HG03378 (cell line): ENCODE measurements at regions not wholly inside any gene's neighbourhood (a gene's known extent, or its start where the extent isn't known, plus 50 kb on each side); places are given as distances from the start of the nearest gene placed in this dataset.

Source experiments
- ATAC-seq: cut with Tn5 transposase; IDR thresholded peaks from one replicate; pipeline ENCODE4 v1.9.1; 2021; ENCODE audit warnings: mild to moderate bottlenecking, moderate library complexity; ENCODE audit not compliant: unreplicated experiment

DNA sequence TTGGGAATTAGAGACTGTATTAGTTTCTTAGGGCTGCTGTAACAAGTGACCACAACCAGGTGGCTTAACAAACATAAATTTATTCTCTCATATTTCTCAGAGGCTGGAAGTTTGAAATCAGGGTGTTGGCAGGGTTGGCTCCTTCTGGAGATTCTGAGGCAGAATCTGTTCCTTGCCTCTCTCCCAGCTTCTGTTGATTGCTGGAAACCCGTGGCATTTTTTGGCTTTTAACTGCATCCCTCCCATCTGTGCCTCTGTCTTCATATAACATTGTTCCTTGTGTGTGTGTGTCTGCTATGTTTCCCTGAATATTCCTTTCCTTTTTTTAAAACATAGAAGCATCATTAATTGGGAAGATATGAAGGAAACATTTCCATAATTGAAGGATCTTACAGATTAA is 448.1 kb upstream of the DCC start:
- no peak for ATAC-seq

DNA sequence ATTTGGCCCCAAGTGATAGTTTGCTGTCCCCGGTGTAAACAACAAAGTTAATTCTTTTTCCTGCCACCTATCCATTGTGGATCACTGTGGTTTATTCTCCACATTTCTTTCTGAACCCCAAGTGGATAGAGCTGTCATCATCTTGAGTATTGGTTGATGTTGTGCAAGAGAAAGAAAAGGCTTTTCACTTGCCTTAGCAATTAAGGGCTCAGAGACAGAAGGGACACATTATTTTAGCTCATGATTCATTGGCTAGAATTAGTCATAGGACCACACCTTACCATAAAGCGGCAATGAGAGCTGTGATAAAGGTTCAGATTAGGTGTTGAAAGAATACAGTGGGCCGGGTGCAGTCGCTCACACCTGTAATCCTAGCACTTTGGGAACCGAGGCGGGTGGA is 442.1 kb upstream of the DCC start:
- ATAC-seq = no peak

DNA sequence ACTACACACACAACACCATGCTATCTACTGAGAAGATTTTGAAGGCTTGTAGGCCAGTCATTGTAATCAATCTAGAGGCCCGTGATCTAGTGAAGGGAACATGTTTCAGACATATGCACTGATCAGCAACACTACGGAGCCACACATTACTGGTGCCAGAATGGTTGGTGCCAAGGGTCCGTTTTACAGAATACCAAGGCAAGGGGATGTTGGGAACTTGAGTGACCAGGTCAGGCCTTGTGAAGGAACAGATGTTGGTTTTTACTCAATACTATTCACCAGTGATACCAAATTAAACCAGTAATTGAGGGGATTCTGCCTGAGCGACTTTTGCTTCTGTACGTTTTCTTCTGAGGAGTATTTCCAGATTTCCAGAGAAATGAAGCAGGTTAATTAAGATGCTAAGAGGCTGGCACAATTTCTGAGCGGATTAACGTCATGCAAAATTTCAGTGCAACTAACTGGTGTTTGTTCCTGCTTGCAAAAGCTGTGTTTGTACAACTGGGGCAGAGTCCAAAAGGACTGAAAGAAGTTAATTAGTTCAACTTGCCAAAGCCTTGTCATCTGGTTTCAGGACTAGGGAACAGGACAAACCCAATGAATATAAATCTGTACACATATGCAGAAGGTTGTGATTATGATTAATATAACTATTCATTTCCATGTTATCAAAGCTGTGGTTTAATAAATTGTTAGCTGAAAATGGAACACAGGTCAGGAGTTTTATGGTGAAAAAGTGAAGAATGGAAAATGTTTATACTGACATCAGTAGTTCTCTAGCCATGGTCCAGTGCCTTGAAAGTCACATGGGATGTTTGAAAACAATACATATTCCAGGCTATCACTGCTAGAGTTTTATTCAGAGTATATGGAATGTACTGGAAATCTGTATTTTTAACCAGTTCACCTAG is 432.1 kb upstream of the DCC start:
- no peak for ATAC-seq

DNA sequence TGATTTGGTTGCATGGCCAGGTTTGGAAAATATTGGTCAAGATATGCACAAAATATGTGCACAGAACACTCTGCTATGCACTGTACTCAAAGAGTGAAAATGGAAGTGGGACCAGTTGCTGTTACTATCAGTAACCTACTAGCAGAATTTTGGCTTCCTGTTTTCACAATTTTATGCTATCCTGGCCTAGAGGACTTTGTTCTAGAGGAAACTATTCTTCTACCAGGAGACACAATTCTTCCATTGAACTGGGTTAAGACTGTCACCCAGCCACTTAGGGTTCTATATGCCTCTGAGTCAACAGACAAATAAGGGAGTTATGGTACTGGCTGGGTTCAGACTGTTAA is 431.4 kb upstream of the DCC start:
- ATAC-seq = no peak

DNA sequence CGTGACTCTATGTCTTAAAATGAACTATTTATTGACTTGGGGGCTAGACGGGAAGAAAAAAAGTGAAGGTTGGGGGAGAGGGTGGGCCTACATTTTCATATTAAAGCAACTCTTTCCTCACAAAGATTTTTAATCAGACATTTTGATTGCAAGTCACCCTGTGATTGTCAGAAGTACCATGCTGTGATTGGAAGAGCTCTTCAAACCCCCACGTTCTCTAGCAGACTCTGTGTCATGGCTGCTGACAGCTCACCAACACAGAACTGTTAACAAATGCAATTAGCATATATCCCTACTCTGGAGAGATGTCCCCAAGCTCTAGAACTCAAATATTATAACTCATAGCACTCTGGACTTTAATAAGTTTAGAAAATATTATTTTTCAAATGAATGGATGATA is 428.4 kb upstream of the DCC start:
- no peak for ATAC-seq

DNA sequence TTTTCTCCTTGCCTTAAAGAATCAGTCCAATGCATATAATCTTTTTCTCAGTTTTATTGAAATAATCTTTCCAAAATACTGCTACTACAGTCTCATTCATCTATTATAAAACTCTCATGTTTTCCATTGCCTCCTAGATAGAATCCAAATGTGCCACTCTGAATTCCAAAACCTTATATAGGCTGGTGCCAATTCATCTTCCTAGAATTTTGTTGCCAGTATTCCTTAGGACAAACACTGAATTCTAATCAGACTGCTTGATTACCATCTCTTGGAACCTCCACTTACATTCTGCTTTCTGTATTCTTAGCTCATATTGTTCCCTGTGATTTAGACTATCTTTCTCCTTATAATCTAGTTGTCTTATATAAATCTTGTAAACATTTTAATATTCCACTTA is 427.6 kb upstream of the DCC start:
- no peak for ATAC-seq

DNA sequence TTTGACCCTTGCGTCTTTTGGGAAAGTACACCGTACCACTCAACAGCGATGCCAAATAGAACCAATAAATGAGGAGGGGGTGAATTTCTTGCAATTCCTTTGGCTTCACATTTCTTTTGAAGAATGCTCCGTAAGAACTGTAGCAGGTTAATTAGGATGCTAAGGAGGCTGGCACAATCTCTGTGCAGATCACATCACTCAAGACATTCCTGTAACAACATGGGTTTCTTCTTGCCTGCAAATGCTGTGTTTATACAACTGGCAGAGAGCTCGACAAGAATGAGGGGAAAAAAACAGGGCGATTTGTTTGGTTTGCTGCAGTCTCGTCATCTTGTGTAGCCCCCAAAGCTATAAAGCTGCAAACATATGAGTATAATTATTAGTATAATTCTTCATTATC is 424.8 kb upstream of the DCC start:
- ATAC-seq = no peak

DNA sequence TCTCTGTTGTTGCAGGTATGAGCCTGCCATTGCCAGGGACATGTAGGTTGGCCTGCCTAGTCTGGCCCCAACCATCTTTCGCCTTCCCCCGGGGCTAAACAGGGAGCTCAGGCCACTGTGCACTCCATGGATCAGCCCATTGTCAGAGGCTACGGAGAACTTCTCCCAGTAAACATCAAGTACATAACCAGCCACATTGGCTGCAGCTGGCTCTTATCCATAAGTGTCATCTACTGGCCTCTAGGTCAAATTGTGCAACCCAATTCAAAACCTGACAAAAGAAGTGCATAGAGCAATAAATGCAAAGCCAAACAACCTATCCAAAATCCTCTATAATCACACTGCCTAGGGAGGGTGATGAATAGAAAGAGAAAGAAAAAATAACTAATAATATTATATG is 418.1 kb upstream of the DCC start:
- no peak for ATAC-seq

DNA sequence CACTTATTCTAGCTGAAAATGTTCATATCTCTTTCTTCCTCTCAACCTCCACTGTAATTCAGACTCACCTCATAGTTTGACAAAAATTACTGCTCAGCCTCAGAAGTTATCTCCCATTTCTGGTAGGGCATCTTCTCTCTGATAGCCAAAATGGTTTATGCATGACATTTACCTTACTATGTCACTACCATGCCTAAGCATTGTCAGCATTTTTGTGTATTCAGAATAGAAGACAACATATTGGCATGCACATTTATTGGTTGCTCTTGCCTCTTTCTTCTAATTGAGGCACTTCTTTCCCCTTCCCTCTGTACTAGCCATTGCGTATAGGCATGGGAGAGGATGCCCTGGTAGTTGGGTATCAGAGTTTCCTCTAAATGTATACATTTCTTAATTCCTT is 406.1 kb upstream of the DCC start:
- no peak for ATAC-seq

DNA sequence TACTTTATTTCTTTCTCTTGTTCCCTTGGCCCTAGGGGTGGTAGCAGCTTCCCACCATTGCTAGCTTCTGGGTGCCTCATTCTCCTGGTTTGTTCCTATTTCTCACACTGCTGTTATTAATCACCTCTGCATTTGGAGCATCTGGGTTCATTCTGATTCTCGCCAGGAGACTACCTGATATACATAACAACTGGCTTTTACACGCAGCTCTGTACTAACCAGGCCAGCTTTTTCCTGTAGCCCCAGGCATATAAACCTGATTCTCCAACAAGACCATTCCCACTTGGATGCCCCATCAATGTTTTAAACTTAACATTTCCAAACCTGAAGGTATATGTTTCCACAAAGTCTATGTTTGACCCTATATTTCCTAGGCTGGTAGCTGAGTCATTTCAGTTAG is 403.9 kb upstream of the DCC start:
- no peak for ATAC-seq

DNA sequence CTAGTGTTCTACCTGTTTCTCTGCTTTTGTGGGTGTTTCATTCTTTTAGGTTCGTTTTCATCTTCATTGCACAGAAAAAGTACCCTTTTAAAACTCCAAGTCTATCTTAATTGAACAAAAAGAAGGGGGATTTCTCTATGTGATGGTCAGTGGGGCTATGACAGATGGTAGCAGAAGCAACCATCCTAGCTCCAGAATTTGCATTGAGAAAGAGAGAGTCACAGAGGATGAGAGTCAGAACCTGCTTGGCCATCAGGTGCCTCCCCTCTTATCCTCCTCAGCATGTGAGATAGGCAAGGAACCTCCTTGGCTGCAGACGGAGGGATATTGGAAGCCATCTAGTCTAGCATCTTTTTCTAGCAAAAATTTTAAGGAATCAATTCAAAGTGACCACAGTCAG is 398.0 kb upstream of the DCC start:
- no peak for ATAC-seq

DNA sequence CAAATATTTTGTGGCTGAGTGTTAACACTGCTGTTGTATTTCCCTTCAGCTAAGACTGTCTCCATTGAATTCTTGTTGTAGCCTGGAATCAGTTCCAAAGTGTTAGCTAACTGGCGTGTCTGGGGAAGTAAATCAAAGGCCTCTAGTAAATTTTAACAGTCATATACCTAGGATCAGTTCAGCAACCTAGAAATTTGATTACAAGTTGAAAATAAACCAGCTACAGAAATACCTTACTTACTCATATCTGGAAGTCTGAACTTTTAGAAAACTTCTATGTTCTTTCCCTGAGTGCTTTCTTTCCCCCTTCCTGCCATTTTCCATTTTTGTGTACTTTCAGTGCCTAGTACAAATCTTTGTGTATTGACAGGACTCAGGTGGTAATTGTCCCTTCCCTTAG is 396.7 kb upstream of the DCC start:
- no peak for ATAC-seq

DNA sequence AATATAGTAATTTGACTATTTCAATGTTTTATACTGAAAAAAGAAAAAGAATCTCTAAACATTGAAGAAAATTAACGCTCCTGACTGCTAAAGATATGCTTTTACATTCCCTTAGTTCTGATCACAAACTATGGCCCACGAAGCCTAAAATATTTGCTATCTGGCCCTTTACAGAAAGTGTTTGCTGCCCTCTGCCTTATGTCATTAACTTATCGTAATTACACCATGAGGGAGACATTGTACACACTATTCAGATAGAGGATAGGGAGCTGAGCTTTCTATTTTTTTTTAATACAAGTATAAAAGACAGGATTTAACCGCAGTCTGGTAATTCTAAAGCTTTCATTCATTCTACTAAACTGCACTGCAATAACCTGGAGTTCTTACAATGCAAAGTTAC is 393.1 kb upstream of the DCC start:
- ATAC-seq = no peak

DNA sequence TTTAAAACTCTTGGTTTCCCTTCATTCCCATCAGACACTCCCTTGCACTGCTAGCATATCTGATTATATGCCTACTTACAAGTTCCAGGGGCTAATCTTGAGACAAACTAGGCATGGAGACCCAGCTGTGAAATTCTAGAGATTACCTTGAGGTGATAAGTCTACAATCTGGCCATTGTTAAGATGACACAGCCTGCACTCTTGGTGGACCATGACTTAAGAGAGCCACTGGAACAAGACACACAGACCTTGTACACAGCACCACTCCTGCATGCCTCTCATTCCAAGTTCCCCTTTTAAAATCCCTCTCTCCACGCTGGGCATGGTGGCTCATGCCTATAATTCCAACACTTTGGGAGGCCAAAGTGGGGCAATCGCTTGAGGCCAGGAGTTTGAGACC is 387.2 kb upstream of the DCC start:
- no peak for ATAC-seq

DNA sequence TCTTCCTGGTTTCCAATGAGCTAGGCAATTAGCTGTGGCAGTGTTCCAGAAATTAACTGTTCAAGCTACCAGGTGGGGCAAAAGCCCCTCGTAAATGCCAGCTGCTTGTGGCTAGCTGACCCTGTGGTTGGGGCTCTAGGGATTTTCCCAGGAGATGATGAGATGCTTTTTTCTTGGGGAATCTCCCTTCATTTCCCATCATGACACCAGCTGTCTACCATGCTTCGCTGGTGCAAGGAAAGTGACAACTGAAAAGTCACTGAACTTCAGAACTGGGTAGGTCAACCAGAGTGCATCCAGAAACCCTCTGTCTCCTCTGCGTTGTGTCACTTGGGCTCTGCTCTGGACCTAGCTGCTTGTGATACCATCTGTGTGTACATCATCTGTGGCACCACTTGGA is 386.5 kb upstream of the DCC start:
- ATAC-seq = peak; percentile 93

DNA sequence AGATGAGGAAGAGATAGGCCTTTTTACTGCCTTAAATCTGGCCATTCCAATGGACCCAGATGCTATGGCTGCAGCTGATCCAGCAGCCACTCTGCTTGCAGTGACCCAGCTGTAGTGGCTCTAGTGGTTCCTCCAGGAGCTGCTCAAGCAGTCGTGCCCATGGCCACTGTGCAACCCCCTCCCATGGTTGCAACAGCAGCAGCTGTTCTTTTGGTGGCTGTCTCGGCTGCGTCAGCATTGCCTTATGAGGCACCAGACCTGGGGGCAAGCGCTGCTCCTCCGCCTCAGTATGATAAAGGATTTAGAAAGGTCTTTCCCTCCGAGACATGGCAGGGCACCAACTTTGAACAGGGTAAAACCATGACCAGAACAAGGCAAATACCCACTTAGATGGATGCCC is 384.9 kb upstream of the DCC start:
- ATAC-seq = no peak

DNA sequence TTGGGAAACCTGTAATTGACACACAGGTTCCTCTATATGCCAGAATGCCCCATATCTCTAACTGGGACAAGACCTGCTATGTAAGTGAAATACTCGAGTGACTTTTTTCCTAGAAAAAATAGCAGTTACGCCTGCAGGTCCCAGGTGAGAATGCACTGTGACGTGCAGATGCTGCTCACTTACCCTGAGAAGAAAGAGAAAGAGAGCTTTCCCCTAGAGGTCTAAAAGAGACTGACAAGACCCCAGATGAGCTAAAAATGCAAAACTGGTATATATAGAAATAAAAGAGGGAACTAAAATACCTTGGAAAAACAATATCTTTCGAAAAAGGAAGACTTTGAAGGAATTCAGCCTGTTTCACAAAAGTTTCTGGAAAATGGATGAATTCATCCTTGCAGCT is 383.0 kb upstream of the DCC start:
- ATAC-seq = no peak

DNA sequence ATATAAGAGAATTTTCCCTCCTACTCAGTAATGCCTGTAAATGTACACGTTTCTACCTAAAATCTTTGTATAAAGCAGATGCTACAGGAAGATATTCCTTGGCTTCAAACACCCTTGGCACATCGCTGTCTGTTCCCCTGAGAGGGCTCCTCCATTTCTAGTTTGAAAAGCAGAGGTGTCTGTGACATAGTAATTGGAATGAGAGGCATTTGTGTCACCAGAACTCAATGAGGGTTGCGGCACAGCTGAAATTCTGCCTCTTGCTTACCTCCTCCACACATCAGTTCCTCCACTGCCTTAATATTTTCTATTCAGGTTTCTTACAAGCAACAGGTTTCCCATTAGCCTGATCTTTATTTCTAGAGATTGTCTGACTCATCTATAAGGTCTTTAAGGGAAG is 359.9 kb upstream of the DCC start:
- no peak for ATAC-seq

DNA sequence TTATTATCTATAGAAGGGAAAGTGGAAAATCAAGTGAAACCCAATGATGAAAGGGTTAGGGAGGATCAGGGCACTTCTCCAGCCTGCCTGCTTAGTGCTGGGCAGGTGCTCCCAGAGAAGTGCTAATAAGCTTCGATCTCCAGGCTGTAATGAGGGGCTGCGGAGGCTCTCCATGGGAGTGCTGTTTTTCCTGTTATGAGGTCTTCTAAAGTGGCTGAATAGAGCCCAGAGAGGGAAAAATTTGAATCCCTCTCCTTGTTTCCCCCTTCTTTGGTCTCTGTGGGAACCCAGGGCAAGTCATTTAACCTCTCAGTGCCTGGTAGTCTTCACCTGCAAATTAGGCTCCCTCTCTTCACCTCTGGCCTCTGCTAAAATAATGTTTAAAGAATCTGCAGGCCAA is 351.7 kb upstream of the DCC start:
- ATAC-seq = no peak

DNA sequence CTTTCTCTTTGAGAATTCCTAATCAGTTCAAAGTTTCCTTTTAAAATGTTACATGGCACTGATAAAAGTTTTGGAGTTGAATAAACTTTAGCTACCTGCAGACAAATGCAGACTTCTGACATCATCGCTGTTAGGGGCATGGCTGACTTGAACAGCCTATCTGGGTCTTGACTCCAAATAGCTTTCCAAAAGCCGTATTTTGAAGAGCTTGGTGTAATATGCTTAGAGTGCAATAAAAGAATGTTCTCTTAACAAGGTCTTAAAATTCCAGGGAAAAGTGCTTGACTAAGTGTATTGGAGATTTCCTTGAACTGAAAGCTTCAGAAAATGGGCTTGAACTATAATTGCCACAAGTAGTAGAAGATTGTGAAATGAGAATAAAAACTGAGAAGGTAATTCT is 342.9 kb upstream of the DCC start:
- no peak for ATAC-seq

DNA sequence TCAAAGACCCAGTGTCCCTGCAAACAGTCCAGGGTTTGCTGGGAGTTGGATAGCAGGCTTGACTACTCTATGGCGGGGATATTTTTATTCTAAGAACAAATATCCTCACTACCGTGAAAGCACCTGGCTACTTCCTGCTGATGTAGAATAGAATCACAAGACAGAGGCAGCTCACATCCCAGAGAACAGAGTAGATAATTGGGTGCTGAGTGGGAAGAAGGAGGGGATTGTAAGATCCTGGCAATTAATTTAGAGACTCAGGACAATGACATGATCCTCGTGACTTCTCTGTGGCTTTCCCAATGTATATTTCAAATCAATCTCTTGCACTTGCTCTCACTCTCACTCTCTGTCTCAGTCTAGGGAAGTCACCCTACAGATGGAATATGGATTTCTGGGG is 341.9 kb upstream of the DCC start:
- no peak for ATAC-seq

DNA sequence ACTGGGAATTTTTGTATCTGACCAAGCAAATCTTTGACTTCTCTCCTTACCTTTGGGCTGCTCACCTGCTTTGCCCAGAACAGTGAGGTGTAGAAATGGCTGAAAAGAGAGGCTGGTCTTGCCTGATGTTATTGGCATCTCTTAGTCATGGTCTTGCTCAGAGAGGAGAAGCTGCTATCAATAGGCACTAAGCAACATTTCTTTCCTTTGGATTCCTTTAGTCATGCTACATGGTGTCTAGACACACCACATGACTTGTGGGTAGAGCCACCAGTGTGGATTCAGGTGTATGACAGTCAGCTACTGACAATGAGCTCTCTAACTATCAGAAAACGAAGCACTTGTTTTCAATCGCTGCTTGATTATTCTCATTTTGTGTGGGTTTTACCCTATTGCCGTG is 341.3 kb upstream of the DCC start:
- ATAC-seq = no peak

DNA sequence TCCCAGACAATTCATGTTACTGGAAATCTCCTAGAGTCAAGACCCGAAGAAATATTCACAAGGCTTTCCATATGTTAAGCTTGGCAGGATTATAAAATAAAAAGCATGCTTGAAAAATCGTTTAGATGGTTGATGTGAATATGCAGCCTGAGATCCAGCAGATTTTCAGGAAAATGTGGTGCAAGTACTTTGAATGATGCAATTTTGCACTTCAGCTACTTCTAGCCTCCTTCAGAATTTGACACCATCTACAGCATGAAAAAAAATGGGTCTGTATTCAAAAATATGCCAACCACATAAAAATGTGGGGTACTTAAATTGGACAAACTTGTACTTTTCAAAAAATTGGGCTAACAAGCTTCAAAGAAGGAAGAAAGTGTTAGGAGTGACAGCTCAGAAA is 340.6 kb upstream of the DCC start:
- no peak for ATAC-seq
